Adrenal gland (tissue), 9 donors: ENCODE measurements at regions not wholly inside any gene's neighbourhood (a gene's known extent, or its start where the extent isn't known, plus 50 kb on each side); places are given as distances from the start of the nearest gene placed in this dataset.

ENCODE experiments used
- DNase-seq, 7 donors: peaks; one replicate each; pipeline ENCODE4 v3.0.0-alpha.2; 2019 to 2020
- H3K27ac ChIP-seq, 5 donors: fragments of 200-600 bp; sonication (generic) in 4 of 5; 1 replicate in 3 of 5; 2 replicates in 2 of 5; pipeline versions ENCODE4 v1.5.1 to v1.8.0; 2016 to 2020; ENCODE audit warnings: mild to moderate bottlenecking in 1 of 5
- H3K27me3 ChIP-seq: fragments of 200-600 bp; 2 replicates; pipeline ENCODE4 v1.8.0; 2021
- H3K36me3 ChIP-seq, 2 donors: fragments of 200-600 bp; replicated peaks in 1 of 2; 1 replicate in 1 of 2; 2 replicates in 1 of 2; pipeline versions ENCODE4 v1.5.1 to v1.8.0; 2018 to 2022
- H3K4me1 ChIP-seq, 2 donors: fragments of 200-600 bp; replicated peaks in 1 of 2; 1 replicate in 1 of 2; 2 replicates in 1 of 2; pipeline versions ENCODE4 v1.5.1 to v1.8.0; 2018 to 2021
- H3K4me3 ChIP-seq, 4 donors: fragments of 200-600 bp; sonication (generic) in 3 of 4; one replicate each; pipeline ENCODE4 v1.5.1; 2016 to 2018
- H3K9me3 ChIP-seq, 3 donors: fragments of 200-600 bp; sonication (generic) in 1 of 3; replicated peaks in 1 of 3; 1 replicate in 2 of 3; 2 replicates in 1 of 3; pipeline versions ENCODE4 v1.5.1 to v1.8.0; 2016 to 2021
- CTCF ChIP-seq, 6 experiments: fragments of 450-650 bp in 4 of 6; fragments of 200-600 bp in 2 of 6; sonication (generic) in 1 of 6; IDR thresholded peaks; 1 replicate in 5 of 6; 2 replicates in 1 of 6; pipeline versions ENCODE4 v1.5.1 to v1.8.0; 2016 to 2021; ENCODE audit warnings: antibody characterized with exemption in 6 of 6, mild to moderate bottlenecking in 2 of 6, moderate library complexity in 1 of 6
- POLR2A ChIP-seq, 2 donors: fragments of 450-650 bp; IDR thresholded peaks; one replicate each; pipeline ENCODE4 v1.6.1; 2017; ENCODE audit warnings: antibody characterized with exemption in 2 of 2, mild to moderate bottlenecking in 2 of 2, moderate library complexity in 1 of 2
- WGBS, 4 donors: extraction: QIAGEN DNeasy Blood & Tissue Kit in 2 of 4; methylation state at CpG; one replicate each; pipeline versions ENCODE4 v1.1.5 to v1.1.7; 2013 to 2017; 5-methylcytosine and 5-hydroxymethylcytosine counted together
- intact Hi-C, 2 donors: fragments of 100-400 bp; cut with DNase I; formaldehyde crosslinking; loops; one replicate each; pipeline versions ENCODE4 v1.14.1 to v1.15.0; 2022 to 2023
- donor health status: healthy with polysubstance abuse.
- donor health status: Bipolar disorder and iron deficiency.
- donor health status: DM: yes; HTN: yes; CAD: no.
- donor health status: DM: no; HTN: no; CAD: no.
- donor health status: DM: no; HTN: no; CAD: no.

- intact Hi-C loops: no loop called here
- Histone ChIP-seq H3K36me3 (no peaks in the 10 kb centered on the region), H3K27me3 (no peaks in the 10 kb centered on the region), H3K9me3 (no peaks in the 10 kb centered on the region), H3K4me3 (no peak overlapping the region), H3K4me1 (no peaks in the 10 kb centered on the region), H3K27ac (no peak overlapping the region)
- no peak for TF ChIP-seq POLR2A (IDR thresholded peaks at IDR 0.05)
- TF ChIP-seq CTCF (IDR thresholded peaks at IDR 0.05): no peak
- peak in 1 of 7 donors; percentile 28 for DNase-seq
- WGBS, 4 donors: 83 to 92% (median 88%) methylated on average over 1 to 5 of the region's 5 CpGs
Measured at GRCh38 chr14:101101456-101102056, 198.0 kb upstream of the RTL1 start.

GRCh38 chr14:101102875-101103274, 199.4 kb upstream of the RTL1 start:
- intact Hi-C loops: no loop called here
- Histone ChIP-seq H3K36me3 (no peaks in the 10 kb centered on the region), H3K4me1 (no peaks in the 10 kb centered on the region), H3K4me3 (no peak overlapping the region), H3K9me3 (no peaks in the 10 kb centered on the region), H3K27ac (no peak overlapping the region), H3K27me3 (no peaks in the 10 kb centered on the region)
- TF ChIP-seq POLR2A (IDR thresholded peaks at IDR 0.05): no peak
- no peak for TF ChIP-seq CTCF (IDR thresholded peaks at IDR 0.05)
- WGBS, 4 donors: 77 to 87% (median 84%) methylated on average over 6 to 9 of the region's 9 CpGs
- peak in 1 of 7 donors; percentile 46 for DNase-seq

- no peaks in the 10 kb centered on the region for H3K27me3 ChIP-seq
- no peak overlapping the region for H3K4me3 ChIP-seq
- H3K4me1 ChIP-seq: no peaks in the 10 kb centered on the region
- no peak overlapping the region for H3K27ac ChIP-seq
- DNase-seq: peak in 1 of 7 donors; percentile 21
- intact Hi-C loops: no loop called here
- TF ChIP-seq CTCF (IDR thresholded peaks at IDR 0.05) (no peak), POLR2A (IDR thresholded peaks at IDR 0.05) (no peak)
- WGBS, 4 donors: 86 to 89% (median 87%) methylated on average over 14 to 26 of the region's 26 CpGs
- H3K36me3 ChIP-seq: no peaks in the 10 kb centered on the region
- H3K9me3 ChIP-seq: no peaks in the 10 kb centered on the region
Measured at GRCh38 chr14:101103321-101103901, 199.9 kb upstream of the RTL1 start.

- H3K36me3 ChIP-seq: no peaks in the 10 kb centered on the region
- H3K9me3 ChIP-seq: no peaks in the 10 kb centered on the region
- no peaks in the 10 kb centered on the region for H3K4me1 ChIP-seq
- no peak for TF ChIP-seq CTCF (IDR thresholded peaks at IDR 0.05)
- TF ChIP-seq POLR2A (IDR thresholded peaks at IDR 0.05): no peak
- intact Hi-C loops: no loop called here
- 76 to 93% (median 84%) methylated on average over 4 of the region's 4 CpGs for WGBS, 4 donors
- no peak overlapping the region for H3K27ac ChIP-seq
- H3K4me3 ChIP-seq: no peak overlapping the region
- H3K27me3 ChIP-seq: no peaks in the 10 kb centered on the region
- peak in 2 of 7 donors; percentile 5 to 23 for DNase-seq
Measured at GRCh38 chr14:101104485-101104884, 201.0 kb upstream of the RTL1 start.
